ENCODE measurements at regions not wholly inside any gene's neighbourhood (a gene's known extent, or its start where the extent isn't known, plus 50 kb on each side); places are given as distances from the start of the nearest gene placed in this dataset.
"Not testable (repeated sequence)": the region's sequence is repeated elsewhere in the genome, so short reads cannot be mapped to it uniquely, and the experiment has no call there.

- no peak overlapping the region for H3K4me3 ChIP-seq (ENCODE audit: low read length)
- no peak for TF ChIP-seq CTCF (conservative IDR thresholded peaks at IDR 0.05; ENCODE audit: low read length)
- no peak for DNase-seq (ENCODE audit: low read depth)
Measured at GRCh38 chr3:102036017-102036416, 186.7 kb downstream of the NFKBIZ start.

- no peak for DNase-seq (ENCODE audit: low read depth)
- no peak for TF ChIP-seq CTCF (conservative IDR thresholded peaks at IDR 0.05; ENCODE audit: low read length)
- H3K4me3 ChIP-seq (ENCODE audit: low read length): no peak overlapping the region
Measured at GRCh38 chr3:102036472-102036871, 187.2 kb downstream of the NFKBIZ start.

- H3K4me3 ChIP-seq (ENCODE audit: low read length): no peak overlapping the region
- no peak for TF ChIP-seq CTCF (conservative IDR thresholded peaks at IDR 0.05; ENCODE audit: low read length)
- DNase-seq (ENCODE audit: low read depth): peak; percentile 3
Measured at GRCh38 chr3:102037209-102037608, 187.9 kb downstream of the NFKBIZ start.

GRCh38 chr3:102037791-102038190, 188.5 kb downstream of the NFKBIZ start:
- DNase-seq (ENCODE audit: low read depth): no peak
- no peak overlapping the region for H3K4me3 ChIP-seq (ENCODE audit: low read length)
- no peak for TF ChIP-seq CTCF (conservative IDR thresholded peaks at IDR 0.05; ENCODE audit: low read length)

GRCh38 chr3:102038477-102039142, 189.3 kb downstream of the NFKBIZ start:
- no peak for DNase-seq (ENCODE audit: low read depth)
- no peak for TF ChIP-seq CTCF (conservative IDR thresholded peaks at IDR 0.05; ENCODE audit: low read length)
- no peak overlapping the region for H3K4me3 ChIP-seq (ENCODE audit: low read length)

GRCh38 chr3:102040144-102040543, 190.8 kb downstream of the NFKBIZ start:
- H3K4me3 ChIP-seq (ENCODE audit: low read length); DNase-seq (ENCODE audit: low read depth): not testable (repeated sequence)

- peak; percentile 45 for DNase-seq (ENCODE audit: low read depth)
- TF ChIP-seq CTCF (conservative IDR thresholded peaks at IDR 0.05; ENCODE audit: low read length): no peak
- no peak overlapping the region for H3K4me3 ChIP-seq (ENCODE audit: low read length)
Measured at GRCh38 chr3:102053375-102053989, 204.2 kb downstream of the NFKBIZ start.

Data from AG10803 (cell line).